ENCODE measurements at regions not wholly inside any gene's neighbourhood (a gene's known extent, or its start where the extent isn't known, plus 50 kb on each side); places are given as distances from the start of the nearest gene placed in this dataset.

DNA sequence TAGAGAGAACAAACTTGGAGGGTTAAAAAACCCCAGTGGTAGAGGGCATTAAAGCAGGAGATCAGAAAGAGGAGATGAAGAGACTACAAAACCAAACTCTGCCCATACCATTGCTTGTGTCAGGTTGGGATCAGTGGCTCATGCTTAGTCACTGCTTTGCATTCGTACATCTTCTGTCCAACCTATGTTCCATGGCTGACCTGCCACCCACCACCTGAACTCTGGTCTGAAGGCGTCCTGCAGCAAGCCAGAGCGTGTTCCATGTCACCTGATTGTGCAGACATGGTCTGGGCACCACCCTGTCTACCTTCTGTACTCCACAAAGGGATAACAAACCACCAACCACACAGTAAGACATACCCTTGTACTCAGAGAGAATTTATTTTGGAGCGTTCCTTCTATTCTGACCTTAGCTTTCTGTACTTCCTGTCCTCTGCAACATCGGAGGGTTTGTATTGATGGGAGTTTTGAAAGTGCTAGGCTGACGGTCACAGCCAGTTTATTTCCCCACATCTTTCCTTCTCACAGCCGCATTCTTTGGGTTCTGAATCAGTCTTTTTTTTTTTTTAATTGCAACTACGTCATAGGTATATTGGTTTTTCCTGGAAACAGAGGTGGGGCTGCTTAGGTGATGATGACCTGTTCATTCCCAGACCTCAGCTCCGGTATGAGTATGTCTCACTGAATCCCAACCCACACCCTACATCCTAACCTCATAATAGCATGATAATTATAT lies 88.3 kb downstream of the SOWAHC start:
- TF ChIP-seq, protein P1, sequence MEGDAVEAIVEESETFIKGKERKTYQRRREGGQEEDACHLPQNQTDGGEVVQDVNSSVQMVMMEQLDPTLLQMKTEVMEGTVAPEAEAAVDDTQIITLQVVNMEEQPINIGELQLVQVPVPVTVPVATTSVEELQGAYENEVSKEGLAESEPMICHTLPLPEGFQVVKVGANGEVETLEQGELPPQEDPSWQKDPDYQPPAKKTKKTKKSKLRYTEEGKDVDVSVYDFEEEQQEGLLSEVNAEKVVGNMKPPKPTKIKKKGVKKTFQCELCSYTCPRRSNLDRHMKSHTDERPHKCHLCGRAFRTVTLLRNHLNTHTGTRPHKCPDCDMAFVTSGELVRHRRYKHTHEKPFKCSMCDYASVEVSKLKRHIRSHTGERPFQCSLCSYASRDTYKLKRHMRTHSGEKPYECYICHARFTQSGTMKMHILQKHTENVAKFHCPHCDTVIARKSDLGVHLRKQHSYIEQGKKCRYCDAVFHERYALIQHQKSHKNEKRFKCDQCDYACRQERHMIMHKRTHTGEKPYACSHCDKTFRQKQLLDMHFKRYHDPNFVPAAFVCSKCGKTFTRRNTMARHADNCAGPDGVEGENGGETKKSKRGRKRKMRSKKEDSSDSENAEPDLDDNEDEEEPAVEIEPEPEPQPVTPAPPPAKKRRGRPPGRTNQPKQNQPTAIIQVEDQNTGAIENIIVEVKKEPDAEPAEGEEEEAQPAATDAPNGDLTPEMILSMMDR (IDR thresholded peaks at IDR 0.05), result no peak
- no peak for DNase-seq (ENCODE audit: low spot score)
- peak; percentile 80 for ATAC-seq (ENCODE audit: low FRiP score)

DNA sequence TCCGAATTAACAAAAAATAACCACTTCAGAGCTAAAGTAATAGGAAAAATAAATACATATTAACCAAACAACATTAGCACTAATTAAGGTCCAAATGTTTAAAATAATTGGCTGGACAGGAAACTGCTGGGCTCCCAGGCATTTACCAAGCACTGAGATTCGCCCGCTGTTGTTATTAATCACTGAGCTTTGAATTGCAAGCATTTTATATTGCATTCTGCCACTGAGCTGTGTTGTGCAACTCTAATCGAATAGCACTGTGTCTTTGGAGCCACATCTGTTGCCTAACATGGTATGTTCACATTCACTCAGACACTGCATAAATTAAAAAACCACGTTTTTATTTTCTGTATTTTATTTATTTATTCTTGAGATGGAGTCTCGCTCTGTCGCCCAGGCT lies 88.9 kb downstream of the SOWAHC start:
- no peak for DNase-seq (ENCODE audit: low spot score)
- TF ChIP-seq, protein P1 (IDR thresholded peaks at IDR 0.05), result no peak
- ATAC-seq (ENCODE audit: low FRiP score), result no peak

DNA sequence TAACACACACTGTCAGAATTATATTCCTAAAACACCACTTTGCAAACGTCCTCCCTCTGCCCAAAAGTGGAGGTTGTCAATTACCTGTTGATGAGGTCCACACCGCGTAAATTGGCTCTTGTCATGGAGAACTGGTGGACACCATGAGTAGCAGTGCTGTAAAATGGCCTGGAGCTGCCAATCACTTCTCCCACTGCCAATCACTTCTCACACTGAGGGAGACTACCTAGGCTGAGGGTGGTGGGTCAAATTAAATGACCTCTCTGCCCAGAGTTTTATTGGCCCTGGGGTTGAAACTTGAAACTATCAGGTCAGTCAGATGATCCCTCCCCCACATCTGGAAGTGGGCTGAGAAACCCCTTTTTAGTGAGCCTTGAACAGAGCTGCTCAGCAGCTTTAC lies 89.6 kb downstream of the SOWAHC start:
- DNase-seq (ENCODE audit: low spot score), result no peak
- no peak for ATAC-seq (ENCODE audit: low FRiP score)
- TF ChIP-seq, protein P1 (IDR thresholded peaks at IDR 0.05), result no peak

DNA sequence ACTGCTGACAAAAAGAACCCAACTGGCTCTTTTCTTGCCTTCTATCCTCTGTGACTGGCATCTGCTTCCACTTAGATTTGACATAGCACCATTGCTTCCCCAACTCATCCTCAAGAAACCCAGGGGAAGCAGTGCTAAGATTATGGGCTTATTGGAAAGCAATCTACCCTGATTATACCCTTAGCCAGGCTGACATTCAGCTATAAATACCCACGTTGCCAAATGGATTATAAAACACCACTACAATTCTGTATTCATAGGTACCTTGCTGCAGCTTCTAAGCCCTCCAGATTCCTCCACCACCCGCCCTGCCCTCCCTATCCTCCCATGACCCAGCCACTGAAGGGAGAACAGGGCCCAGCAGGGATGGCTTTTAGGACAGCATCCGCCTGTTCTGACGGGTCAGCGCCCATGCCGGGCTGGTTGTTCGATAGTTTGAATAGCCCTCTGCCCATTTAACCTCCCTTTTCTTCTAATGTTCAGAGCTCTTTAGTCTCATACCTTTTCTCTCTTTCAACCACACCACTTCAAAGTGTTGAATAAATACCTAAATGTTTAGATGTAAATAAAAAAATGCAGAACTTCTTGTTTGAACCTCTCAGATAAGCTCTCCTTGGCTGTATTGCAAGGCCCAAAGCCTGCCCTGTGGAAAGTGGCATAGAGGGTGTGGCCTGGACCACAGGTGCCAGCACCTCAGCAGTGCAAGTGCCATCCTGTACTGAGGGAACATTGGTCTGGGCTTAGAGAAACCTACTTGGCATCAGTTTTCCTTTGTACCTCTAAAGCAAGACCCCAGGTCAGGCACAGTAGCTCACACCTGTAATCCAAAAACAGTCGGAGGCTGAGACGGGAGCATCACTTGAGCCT lies 86.6 kb upstream of the RGPD5 start:
- DNase-seq (ENCODE audit: low spot score), result no peak
- TF ChIP-seq, protein P1 (IDR thresholded peaks at IDR 0.05), result no peak
- ATAC-seq (ENCODE audit: low FRiP score), result no peak

DNA sequence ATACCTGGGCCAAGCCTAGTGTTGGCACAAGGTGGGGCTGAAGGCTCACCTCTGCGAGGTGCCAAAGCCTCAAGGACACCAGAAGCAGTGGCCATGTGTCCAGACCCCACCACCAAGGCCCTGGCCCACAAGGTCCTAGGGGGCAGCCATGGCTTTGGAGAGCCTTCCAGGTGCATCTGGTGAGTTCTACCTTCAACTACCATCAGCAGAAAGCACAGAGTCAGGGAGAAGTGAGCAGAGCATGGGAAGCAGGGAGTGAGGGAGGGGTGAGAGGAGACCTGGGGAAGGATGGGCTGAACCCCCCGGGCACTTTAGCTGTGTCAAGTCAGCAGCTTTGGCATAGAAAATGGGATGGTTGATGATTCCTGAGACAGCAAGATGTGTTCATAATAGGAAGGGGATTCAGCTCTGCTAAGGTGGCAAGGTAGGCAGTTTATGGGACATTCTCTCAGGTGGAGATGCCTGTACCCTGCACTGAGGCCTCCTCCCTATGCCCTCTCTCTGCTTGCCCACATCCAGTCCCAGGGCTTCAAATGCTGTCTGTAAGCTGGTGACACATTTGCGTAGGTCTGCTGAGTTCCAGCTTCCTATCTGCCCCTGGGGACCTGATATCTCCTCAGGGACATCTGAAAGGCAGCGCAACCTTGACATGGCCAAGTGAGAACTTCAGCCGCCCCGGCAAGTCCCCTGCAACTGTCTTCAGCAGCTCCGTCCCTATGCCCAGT lies 83.4 kb upstream of the RGPD5 start:
- DNase-seq (ENCODE audit: low spot score) (no peak), ATAC-seq (ENCODE audit: low FRiP score) (no peak)
- TF ChIP-seq, protein P1 (IDR thresholded peaks at IDR 0.05), result no peak

DNA sequence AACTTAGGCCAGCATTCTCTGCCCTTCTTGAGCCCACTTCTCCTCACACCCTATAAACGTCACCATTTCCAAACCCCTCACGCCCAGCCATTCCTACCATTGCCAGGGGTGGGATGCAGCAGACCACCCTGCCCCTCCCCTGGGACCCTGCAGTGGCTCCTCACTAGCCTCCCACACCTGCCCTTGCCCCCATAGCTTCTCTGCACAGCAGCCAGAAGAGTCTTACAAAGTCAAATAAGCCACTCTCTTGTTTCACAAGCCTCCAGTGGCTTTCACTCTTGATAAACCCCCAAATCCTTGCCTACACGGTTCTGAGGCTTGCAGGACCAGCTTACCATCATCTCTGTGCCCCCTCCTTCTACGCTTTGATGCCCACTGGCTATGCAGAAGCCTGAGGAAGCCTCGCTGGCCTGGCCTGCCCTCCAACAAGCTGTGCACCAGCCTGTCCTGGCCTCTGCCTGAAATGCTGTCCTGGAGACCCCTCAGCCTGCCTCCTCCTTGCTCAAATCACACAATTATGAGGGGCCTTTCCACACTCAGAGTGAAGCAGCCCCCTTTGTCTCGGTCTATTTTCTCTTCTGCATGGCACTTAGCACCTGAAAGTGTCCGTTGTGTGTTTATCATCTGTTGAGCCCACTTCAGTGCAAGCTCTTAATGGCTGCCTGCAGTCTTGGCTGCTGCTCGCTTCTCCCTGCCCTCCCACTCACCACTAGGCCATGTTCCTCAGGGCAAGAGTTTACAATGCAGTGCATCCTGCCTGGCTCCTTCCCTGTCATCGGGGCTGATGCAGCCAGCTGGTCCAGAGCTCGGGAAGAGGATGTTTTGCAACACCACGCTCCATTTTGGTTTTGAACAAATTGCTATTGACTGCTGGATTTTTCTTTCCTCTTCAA lies 82.6 kb upstream of the RGPD5 start:
- ATAC-seq (ENCODE audit: low FRiP score), result no peak
- TF ChIP-seq, protein P1 (IDR thresholded peaks at IDR 0.05), result no peak
- DNase-seq (ENCODE audit: low spot score), result no peak
